Progenitor cell of endocrine pancreas (in vitro differentiated cells): ENCODE measurements at regions not wholly inside any gene's neighbourhood (a gene's known extent, or its start where the extent isn't known, plus 50 kb on each side); places are given as distances from the start of the nearest gene placed in this dataset.

Source experiments
- DNase-seq: peaks from one replicate; pipeline ENCODE4 v3.0.0; 2021; ENCODE audit warnings: low spot score; ENCODE audit not compliant: unreplicated experiment
- H3K27ac Mint-ChIP-seq: 2 replicates; pipeline ENCODE4 v1.8.0; 2021; ENCODE audit warnings: mild to moderate bottlenecking, moderate library complexity, mixed read lengths
- H3K27me3 Mint-ChIP-seq: 2 replicates; pipeline ENCODE4 v1.8.0; 2021; ENCODE audit warnings: mixed read lengths
- H3K36me3 Mint-ChIP-seq: 2 replicates; pipeline ENCODE4 v1.8.0; 2022; ENCODE audit warnings: mixed read lengths; ENCODE audit not compliant: insufficient read depth
- H3K4me1 Mint-ChIP-seq: 2 replicates; pipeline ENCODE4 v1.8.0; 2021; ENCODE audit warnings: low read depth, mixed read lengths
- H3K4me3 Mint-ChIP-seq: 2 replicates; pipeline ENCODE4 v1.8.0; 2021; ENCODE audit warnings: low read depth, mild to moderate bottlenecking, moderate library complexity, mixed read lengths
- H3K9me3 Mint-ChIP-seq: 2 replicates; pipeline ENCODE4 v1.8.0; 2021; ENCODE audit warnings: low read depth, mixed read lengths
- TF ChIP-seq, protein P1 (sequence below): fragments of 200-600 bp; sonication (generic); IDR thresholded peaks from one replicate; pipeline ENCODE4 v1.5.0; 2021; ENCODE audit warnings: antibody characterized with exemption, mild to moderate bottlenecking; ENCODE audit not compliant: unreplicated experiment

DNA sequence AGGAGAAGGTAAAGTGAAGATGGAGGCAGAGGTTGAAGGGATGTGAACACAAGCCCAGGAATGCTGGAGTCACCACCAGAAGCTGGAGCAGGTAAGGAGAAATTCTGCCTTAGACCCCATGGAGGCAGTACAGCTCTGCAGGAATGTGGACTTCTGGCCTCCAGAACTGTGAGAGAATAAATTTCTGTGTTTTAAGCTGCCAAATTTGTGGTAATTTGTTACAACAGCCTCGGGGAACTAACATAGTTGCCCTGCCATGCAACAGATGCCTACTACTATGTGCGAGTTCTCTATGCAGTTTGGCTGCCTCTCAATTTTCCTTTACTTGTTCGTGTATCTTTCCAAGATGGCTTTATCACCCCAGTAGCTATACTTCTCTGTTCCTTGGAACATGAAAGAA is 394.1 kb downstream of the TUSC7 start:
- no peak overlapping the region for H3K27ac Mint-ChIP-seq
- no peak for DNase-seq
- no peaks in the 10 kb centered on the region for H3K27me3 Mint-ChIP-seq
- no peaks in the 10 kb centered on the region for H3K36me3 Mint-ChIP-seq
- H3K4me3 Mint-ChIP-seq: no peak overlapping the region
- H3K9me3 Mint-ChIP-seq: peaks cover 4% of the 10 kb centered on the region
- TF ChIP-seq, protein P1, sequence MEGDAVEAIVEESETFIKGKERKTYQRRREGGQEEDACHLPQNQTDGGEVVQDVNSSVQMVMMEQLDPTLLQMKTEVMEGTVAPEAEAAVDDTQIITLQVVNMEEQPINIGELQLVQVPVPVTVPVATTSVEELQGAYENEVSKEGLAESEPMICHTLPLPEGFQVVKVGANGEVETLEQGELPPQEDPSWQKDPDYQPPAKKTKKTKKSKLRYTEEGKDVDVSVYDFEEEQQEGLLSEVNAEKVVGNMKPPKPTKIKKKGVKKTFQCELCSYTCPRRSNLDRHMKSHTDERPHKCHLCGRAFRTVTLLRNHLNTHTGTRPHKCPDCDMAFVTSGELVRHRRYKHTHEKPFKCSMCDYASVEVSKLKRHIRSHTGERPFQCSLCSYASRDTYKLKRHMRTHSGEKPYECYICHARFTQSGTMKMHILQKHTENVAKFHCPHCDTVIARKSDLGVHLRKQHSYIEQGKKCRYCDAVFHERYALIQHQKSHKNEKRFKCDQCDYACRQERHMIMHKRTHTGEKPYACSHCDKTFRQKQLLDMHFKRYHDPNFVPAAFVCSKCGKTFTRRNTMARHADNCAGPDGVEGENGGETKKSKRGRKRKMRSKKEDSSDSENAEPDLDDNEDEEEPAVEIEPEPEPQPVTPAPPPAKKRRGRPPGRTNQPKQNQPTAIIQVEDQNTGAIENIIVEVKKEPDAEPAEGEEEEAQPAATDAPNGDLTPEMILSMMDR: peak; percentile 6
- peaks cover 1% of the 10 kb centered on the region for H3K4me1 Mint-ChIP-seq

DNA sequence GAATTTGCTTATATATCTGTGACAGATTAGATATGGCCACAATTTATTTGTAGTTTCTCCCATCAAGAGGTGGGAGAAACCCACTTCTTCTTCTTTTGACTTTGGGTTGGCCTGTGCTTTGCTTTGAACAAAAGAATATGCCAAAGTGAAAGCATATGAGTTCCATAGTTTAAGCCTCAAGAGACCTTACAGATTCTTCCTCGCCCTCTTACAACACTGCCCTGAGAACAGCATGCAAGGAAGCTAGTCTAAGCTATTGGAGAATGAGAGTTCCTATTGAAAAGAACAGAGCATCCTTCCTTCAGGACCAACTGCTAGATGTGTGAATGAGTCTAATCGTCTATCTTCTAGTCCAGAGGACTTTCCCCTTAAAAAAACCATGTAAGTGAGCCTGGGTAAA is 394.8 kb downstream of the TUSC7 start:
- DNase-seq: no peak
- H3K27ac Mint-ChIP-seq: no peak overlapping the region
- no peak overlapping the region for H3K4me3 Mint-ChIP-seq
- H3K4me1 Mint-ChIP-seq: peaks cover 1% of the 10 kb centered on the region
- H3K36me3 Mint-ChIP-seq: no peaks in the 10 kb centered on the region
- H3K9me3 Mint-ChIP-seq: peaks cover 4% of the 10 kb centered on the region
- TF ChIP-seq, protein P1: no peak
- no peaks in the 10 kb centered on the region for H3K27me3 Mint-ChIP-seq

DNA sequence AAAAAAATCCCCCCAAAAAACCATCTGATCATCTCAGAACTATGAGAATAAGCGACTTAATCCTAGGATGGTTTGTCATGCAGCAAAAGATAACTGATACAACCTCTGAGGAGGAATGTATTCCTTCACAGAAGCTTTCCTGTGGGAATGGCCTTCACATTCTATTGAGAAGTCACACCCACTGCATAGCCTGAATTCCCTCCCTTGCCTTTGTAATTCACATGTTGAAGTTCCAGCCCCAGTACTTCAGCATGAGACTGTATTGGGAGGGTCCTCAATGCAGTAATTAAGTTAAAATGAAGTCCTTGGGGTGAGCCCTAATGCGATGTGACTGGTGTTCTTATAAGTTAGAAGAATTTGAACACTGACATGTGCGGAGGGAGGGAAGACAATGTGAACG is 395.2 kb downstream of the TUSC7 start:
- H3K4me1 Mint-ChIP-seq: peaks cover 1% of the 10 kb centered on the region
- no peaks in the 10 kb centered on the region for H3K27me3 Mint-ChIP-seq
- H3K27ac Mint-ChIP-seq: no peak overlapping the region
- no peaks in the 10 kb centered on the region for H3K36me3 Mint-ChIP-seq
- H3K4me3 Mint-ChIP-seq: no peak overlapping the region
- H3K9me3 Mint-ChIP-seq: peaks cover 4% of the 10 kb centered on the region
- no peak for DNase-seq
- TF ChIP-seq, protein P1: no peak

DNA sequence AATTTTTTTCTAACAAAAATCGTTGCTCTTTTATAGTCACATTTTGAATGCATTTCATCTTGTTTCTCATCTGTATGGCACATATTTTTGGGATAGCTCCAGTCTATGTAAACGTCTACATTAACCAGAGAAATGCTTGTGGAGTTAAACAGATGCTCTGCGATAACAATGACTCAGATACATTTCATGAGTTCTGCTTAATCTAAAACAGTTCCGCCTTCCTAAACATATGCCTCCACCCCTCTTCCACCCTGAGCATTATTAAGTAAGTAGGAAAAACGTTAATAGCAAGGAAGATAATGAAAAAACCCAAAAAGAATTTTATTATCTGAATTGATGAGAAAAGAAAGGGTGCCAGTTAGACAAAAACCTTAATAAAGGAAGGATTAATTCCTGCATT is 396.1 kb downstream of the TUSC7 start:
- Mint-ChIP-seq H3K27me3 (no peaks in the 10 kb centered on the region), H3K27ac (no peak overlapping the region), H3K36me3 (no peaks in the 10 kb centered on the region), H3K4me1 (peaks cover 1% of the 10 kb centered on the region), H3K4me3 (no peak overlapping the region), H3K9me3 (peaks cover 4% of the 10 kb centered on the region)
- no peak for DNase-seq
- TF ChIP-seq, protein P1: no peak

DNA sequence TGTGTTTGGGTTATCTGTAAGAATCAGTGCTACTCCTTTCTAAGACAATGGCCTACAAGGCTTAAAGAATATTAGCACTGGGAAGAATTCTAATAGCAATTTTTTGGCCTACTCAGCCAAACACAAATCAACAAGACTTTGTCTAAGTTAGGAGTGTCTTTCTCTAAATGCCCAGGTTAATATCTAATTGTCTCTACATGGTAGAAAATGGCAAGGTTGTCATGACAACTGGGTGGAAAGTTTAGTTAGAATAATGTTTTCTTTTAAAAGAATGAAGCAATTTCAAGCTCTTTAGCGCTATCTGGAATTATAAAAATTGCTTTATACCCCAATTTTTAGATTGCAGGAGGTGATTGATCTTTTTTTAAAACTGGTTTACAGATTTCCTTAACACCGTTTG is 396.8 kb downstream of the TUSC7 start:
- peaks cover 4% of the 10 kb centered on the region for H3K9me3 Mint-ChIP-seq

More for the DNA sequence above, 396.8 kb downstream of the TUSC7 start:
- Mint-ChIP-seq H3K36me3 (no peaks in the 10 kb centered on the region), H3K27me3 (no peaks in the 10 kb centered on the region), H3K27ac (no peak overlapping the region), H3K4me1 (peaks cover 1% of the 10 kb centered on the region), H3K4me3 (no peak overlapping the region)
- no peak for DNase-seq
- TF ChIP-seq, protein P1: no peak
